ENCODE measurements at regions not wholly inside any gene's neighbourhood (a gene's known extent, or its start where the extent isn't known, plus 50 kb on each side); places are given as distances from the start of the nearest gene placed in this dataset.

GRCh38 chr20:52645822-52646221 lies 326.3 kb upstream of the TSHZ2 start (continued):
- no peak for TF ChIP-seq TAF1 (conservative IDR thresholded peaks at IDR 0.05)
- no peak for TF ChIP-seq RAD21 (IDR thresholded peaks at IDR 0.05)
- TF ChIP-seq EGR1 (IDR thresholded peaks at IDR 0.05; ENCODE audit: low read depth in 2 of 2) = no peak
- TF ChIP-seq FOXA1 (IDR thresholded peaks at IDR 0.05) = no peak
- no peak for TF ChIP-seq RXRA (IDR thresholded peaks at IDR 0.05)
- TF ChIP-seq NR2F2 (IDR thresholded peaks at IDR 0.05) = no peak
- TF ChIP-seq YY1 (IDR thresholded peaks at IDR 0.05) = no peak

GRCh38 chr20:52643034-52643433 lies 329.1 kb upstream of the TSHZ2 start:
- WGBS = 92% methylated on average over 3 of the region's 3 CpGs

More at GRCh38 chr20:52643034-52643433, 329.1 kb upstream of the TSHZ2 start:
- no peaks in the 10 kb centered on the region for H3K4me1 ChIP-seq (ENCODE audit: control insufficient read depth in 4 of 4, insufficient read depth in 4 of 4, low read length in 3 of 4)
- TF ChIP-seq CTCF (IDR thresholded peaks at IDR 0.05; ENCODE audit: low read depth, low read length, missing input control) (no peak), RXRA (IDR thresholded peaks at IDR 0.05) (no peak), FOXA2 (IDR thresholded peaks at IDR 0.05) (no peak), NR2F2 (IDR thresholded peaks at IDR 0.05) (no peak), REST (IDR thresholded peaks at IDR 0.05) (no peak), HNF4A (conservative IDR thresholded peaks at IDR 0.05) (no peak), FOXA1 (IDR thresholded peaks at IDR 0.05) (no peak), ZBTB33 (IDR thresholded peaks at IDR 0.05) (no peak), GABPA (IDR thresholded peaks at IDR 0.05 in 1 of 2, conservative IDR thresholded peaks at IDR 0.05 in 1 of 2) (no peak), MAX (IDR thresholded peaks at IDR 0.05) (no peak), RAD21 (IDR thresholded peaks at IDR 0.05) (no peak)
- no peaks in the 10 kb centered on the region for H3K9me3 ChIP-seq (ENCODE audit: control insufficient read depth in 4 of 4, low read length in 3 of 4)
- DNase-seq (ENCODE audit: low spot score) = no peak
- H3K36me3 ChIP-seq (ENCODE audit: control insufficient read depth in 4 of 4, insufficient read depth in 3 of 4, low read depth in 1 of 4, low read length in 3 of 4) = no peaks in the 10 kb centered on the region
- no peak overlapping the region for H3K4me3 ChIP-seq (ENCODE audit: low read depth in 1 of 3, low read length in 3 of 3)
- H3K27me3 ChIP-seq (ENCODE audit: control insufficient read depth in 4 of 4, insufficient read depth in 4 of 4, low read length in 3 of 4) = no peaks in the 10 kb centered on the region
- H3K9ac ChIP-seq (ENCODE audit: low read depth in 1 of 2, low read length in 2 of 2) = no peak overlapping the region
- no peak overlapping the region for H3K27ac ChIP-seq (ENCODE audit: low read depth in 1 of 2, low read length in 2 of 2)
